IPS DF 4.7 (cell line): ENCODE measurements at regions not wholly inside any gene's neighbourhood (a gene's known extent, or its start where the extent isn't known, plus 50 kb on each side); places are given as distances from the start of the nearest gene placed in this dataset.

Experiments
- DNase-seq: peaks from one replicate; pipeline ENCODE4 v3.0.0-alpha.2; 2013; ENCODE audit warnings: low spot score; ENCODE audit errors: extremely low read depth

GRCh38 chr3:17990390-17990789 lies 248.0 kb upstream of the TBC1D5 start:
- no peak for DNase-seq

- no peak for DNase-seq
Observed at GRCh38 chr3:17986348-17986816, 244.0 kb upstream of the TBC1D5 start.

GRCh38 chr3:17985658-17986347 lies 243.4 kb upstream of the TBC1D5 start:
- DNase-seq = no peak

- no peak for DNase-seq
Observed at GRCh38 chr3:17983106-17983505, 240.7 kb upstream of the TBC1D5 start.

DNA sequence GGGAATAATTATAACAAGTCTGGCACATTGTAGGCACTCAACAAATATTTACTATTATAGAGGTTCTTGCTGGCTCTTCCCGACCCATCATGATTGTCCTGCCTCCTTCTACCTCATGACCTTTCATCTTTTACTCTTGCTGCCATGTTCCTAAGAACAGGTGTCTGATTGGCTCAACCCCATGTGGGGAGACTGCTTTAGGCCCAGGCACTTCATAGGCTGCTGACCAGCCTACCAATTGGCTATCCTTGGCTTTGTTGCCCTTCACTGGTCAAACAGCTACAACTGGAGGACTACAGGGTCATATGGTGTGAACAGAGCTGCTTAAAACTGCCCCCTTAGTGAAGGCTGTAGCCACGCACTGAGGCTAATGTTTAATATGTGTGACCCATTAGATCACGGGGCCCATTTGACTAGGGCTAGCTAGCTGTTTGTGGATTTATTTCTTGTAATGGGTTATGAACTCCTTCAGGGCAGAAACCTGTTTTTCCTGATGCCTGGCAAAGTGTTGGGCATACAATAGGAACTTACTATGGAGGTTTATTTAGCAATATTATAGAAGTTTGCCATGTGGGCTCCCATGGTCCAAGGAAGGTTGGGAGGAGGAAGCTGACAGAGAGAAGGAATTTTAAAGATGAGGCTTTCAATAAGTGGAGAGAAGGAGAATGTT lies 239.9 kb upstream of the TBC1D5 start:
- no peak for DNase-seq

DNA sequence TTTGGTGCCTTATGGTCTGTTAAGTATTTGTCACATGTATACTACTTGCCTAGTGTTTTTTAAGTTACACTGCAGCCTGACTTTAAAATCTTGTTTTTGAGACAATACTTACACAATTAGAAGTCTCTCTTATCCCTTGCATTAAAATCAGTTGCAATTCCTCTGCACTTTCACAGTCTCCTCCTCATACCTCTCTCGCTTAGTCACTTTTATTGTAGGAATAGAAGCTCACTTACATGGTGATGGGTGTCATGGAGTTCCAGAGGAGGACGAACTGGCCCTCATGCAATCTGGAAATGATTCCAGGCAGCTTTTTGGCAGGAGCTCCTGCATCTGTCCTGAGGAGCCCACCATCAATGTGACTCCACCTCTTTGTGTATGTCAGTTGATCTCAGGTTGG lies 238.4 kb upstream of the TBC1D5 start:
- DNase-seq = no peak

GRCh38 chr3:17979911-17980310 lies 237.5 kb upstream of the TBC1D5 start:
- DNase-seq = no peak

DNA sequence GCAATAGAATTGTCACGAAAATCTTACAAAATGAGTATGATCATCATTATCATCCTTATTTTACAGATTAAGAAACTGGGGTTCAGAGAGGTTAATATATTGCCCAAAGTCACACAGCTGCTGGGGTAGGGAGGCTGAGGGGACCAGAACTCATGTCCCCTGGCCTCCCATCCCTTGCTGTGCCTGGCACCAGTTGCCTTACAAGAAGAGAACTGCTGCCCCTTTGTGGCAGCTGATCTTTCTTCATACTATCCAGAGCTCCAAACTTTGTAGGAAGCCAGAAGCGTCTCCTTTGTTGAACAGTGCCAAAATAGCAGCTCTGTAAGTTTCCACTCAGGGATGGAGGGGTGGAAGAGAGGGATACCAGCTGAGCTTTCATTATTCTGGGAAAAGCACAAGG lies 236.8 kb upstream of the TBC1D5 start:
- no peak for DNase-seq

DNA sequence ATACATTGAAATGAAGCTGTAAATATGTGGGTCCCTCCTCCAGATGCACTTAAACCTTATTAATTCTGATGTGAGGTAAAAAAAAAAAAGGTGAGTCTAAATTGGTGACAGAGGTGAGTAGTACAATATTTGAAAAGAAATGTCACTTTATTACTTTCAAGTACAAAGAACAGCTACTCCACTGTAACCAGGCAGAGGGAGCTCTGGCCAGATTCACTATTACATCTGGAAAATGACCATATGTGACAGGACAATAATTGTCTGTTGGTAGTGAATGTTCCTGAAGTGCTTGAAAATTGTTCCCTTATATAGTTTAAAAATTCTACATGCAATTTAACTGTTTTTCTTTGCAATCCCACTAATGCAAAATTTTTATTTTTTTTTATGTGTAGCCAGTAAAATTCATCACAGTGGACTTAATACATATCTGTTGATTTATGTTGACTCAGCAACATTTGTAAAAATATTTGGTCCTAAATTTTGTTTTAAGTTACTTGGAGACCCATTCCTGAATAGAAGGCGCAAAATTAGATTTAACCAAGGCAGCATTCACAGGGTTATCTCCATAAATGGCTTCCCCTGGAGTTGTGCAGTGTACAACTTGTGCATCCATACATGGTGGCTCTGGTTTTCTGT lies 231.9 kb upstream of the TBC1D5 start:
- no peak for DNase-seq

DNA sequence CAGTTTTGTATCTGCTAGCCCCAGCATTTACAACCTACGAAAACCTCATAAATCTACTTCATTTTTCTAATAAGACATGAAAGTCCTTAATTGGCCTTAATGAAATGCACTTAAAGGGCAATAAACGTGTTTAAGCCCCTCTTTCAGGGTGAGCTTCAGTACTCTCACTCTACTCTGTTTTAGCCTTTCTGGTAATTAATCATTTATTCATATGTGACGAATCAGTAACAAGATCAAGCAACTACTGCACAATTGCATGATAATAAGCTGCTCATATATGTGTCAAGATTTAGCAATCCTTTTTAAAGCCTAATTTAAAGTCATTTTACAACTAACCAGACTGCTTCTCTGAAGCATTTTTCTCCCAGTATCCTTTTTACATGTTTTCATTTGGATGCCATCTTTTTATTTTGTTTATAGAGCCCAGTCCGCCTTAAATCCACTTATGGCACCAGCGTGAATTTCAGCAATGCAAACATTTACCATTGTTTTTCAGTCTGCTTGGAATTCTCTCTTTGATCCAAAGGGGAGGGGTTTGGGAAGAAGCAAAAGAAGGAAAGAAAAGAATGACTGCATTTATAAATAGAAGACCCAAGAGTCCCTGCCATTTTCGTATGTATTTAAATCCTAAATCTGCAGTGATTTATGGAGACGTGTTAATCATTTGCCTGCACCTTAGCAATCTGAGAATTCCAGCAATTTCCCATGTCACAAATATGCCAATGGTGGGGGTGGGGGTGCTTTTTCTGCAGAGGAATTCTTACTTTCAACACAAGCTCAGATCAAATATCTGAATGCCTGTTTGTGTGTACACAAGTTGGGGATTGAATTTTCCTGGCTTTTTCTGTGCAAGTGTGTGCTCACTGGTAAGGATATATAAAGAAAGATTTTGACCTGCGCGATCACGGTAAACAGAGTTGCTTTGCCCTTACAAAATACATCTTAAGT lies 230.8 kb upstream of the TBC1D5 start:
- DNase-seq = no peak

- DNase-seq = no peak
Observed at GRCh38 chr3:17972476-17972875, 230.0 kb upstream of the TBC1D5 start.

GRCh38 chr3:17972030-17972429 lies 229.6 kb upstream of the TBC1D5 start:
- DNase-seq = no peak

DNA sequence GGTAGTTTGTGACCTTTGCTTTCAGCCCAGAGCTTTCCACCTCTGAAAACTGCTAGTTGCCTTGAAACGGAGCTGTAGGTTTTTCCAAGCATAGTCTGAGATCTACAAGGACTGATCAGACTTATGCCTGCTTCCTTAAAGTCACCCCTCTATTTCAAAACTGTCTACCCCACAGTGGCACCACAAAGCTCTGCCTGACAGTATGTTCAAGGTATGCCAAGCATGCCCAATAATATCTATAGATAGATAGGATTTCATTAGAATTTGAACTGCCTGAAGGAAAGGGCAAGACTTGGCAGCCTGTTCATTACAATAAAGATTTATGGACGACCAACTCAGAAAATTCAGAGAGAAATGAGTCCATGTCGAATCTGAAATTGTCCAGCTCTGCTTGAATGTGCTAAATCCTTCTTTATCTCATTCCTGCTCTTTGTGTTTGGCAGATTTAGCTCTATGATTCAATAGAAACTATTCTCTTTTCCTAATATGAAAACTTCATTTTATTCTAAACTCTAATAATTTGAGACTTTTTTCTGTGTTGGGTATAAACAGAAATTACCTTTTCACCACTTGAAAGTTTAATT lies 227.6 kb upstream of the TBC1D5 start:
- DNase-seq = no peak

DNA sequence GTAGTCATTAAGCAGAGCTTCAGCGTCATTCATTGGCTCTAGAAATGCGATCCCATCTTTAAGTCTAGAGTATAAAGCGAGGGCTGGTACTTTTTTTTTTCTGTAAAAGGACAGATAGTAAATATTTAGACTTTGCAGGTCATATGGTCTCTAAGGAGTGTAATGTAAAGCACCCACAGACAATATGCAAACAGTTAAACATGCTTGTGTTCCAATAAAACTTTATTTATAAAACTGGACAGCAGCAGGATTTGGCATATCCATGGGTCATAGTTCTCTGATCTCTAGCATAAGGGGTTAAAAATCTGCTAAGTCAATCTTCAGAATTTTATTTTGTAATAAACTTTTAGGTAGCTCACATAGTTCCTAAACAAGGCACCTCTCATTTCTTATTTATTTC lies 226.8 kb upstream of the TBC1D5 start:
- DNase-seq = no peak

GRCh38 chr3:17967953-17968607 lies 225.6 kb upstream of the TBC1D5 start:
- no peak for DNase-seq

DNA sequence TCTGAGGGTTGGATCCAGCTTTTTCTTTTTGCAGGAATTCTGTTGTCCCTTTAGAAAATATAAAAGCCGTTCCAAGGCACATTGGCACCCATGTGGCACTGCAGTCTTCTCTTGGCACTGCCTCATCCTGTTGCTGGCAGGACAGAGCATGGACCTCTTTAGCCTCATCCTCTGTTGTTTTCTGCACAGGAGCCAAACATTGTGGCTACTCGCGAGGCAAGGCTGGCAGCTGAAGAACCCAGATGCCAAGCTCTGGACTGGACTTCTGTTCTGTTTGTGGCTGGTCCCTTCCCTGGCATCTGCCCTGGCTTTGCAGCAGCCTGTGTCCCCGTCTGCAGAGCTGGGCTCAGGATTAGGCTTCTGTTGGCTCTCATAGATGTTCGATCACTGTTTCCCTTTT lies 224.7 kb upstream of the TBC1D5 start:
- DNase-seq = no peak

GRCh38 chr3:17965331-17965730 lies 222.9 kb upstream of the TBC1D5 start:
- no peak for DNase-seq

DNA sequence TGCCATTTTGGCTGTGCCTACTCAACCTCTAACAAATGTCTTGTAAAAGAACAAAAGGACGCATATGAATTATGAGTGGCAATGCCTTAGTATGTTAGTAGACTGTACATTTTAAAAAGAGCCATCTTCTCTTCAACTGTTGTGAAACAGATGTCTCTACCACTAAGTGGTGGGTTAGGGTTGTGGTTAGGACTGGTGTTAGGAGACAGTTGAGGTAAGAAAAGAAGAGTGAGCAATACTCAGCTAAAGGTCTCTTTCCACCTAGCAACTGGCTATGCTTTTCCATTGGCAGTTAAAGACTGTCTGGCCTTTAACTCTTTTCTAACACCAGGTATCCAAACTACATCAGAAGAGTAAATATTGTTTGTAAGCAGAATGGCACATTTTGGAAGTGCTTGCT lies 221.7 kb upstream of the TBC1D5 start:
- DNase-seq = no peak

DNA sequence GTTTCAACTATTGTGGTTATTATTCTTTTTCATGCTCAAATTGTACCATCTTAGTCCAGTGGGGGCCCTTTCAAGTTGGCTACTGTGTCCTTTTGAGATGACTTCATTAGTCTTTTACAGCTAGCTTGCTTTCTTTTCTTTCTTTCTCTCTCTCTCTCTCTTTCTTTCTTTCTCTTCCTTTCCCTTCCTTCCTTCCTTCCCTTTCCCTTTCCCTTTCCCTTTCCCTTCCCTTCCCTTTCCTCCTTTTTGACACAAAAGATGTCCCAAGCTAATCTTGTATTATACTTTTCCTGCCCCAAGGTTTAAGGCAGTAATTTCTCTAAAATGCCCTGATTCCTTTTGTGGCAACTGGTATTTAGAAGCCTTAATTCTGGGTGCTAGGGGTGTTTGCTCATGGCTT lies 213.0 kb upstream of the TBC1D5 start:
- no peak for DNase-seq

DNA sequence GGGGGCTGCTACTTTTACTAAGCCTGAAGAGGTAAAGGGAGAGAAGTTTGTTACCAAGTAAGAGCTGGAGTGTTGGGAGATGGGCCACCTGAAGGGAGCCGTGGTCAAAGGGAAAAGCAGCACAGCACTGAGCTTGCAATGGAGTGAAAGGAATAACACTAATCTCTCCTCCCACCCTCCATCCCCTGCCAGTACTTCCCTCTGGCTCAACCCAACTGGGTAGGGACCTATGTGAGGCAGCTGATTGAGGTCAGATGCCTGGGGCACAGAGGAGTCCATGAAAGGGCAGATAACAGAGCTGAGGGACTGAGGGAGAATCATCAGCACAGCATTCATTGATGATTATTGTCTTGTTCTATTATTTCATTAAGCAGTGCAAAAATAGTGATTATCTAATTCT lies 212.4 kb upstream of the TBC1D5 start:
- DNase-seq = no peak

DNA sequence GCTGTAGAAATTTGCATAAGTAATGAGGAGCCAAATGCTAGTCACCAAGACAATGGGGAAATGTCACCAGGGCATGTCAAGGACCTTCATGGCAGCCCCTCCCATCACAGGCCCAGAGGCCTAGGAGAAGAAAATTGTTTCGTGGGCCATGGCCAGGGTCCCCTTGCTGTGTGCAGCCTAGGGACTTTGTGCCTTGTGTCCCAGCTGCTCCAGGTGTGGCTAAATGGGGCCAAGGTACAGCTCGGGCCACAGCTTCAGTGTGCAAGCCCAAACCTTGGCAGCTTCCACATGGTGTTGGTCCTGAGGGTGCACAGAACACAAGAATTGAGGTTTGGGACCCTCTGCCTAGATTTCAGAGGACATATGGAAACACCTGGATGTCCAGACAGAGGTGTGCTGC lies 208.8 kb upstream of the TBC1D5 start:
- no peak for DNase-seq
